ENCODE measurements at regions not wholly inside any gene's neighbourhood (a gene's known extent, or its start where the extent isn't known, plus 50 kb on each side); places are given as distances from the start of the nearest gene placed in this dataset.
"Not testable (repeated sequence)": the region's sequence is repeated elsewhere in the genome, so short reads cannot be mapped to it uniquely, and the experiment has no call there.

DNA sequence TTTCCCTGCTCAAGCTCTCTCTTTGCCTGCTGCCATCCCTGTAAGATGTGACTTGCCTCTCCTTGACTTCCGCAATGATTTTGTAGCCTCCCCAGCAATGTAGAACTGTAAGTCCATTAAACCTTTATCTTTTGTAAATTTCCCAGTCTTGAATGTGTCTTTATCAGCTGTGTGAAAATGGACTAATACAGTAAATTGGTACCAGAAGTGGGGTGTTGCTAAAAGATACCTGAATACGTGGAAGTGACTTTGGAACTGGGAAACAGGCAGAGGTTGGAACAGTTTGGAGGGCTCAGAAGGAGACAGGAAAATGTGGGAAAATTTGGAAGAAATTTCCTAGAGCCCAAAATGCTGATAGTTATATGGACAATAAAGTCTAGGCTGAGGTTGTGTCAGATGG, 184.6 kb upstream of the EEF2KMT start:
- TF ChIP-seq POLR2AphosphoS5 (IDR thresholded peaks at IDR 0.05; ENCODE audit: borderline replicate concordance, low read depth, low read length); EZH2 (IDR thresholded peaks at IDR 0.05); FOXP2 (optimal IDR thresholded peaks at IDR 0.05; ENCODE audit: control extremely low read depth, extremely low read length, insufficient read depth): not testable (repeated sequence)

Measured in SK-N-MC (cell line).